ENCODE measurements at regions not wholly inside any gene's neighbourhood (a gene's known extent, or its start where the extent isn't known, plus 50 kb on each side); places are given as distances from the start of the nearest gene placed in this dataset.

DNA sequence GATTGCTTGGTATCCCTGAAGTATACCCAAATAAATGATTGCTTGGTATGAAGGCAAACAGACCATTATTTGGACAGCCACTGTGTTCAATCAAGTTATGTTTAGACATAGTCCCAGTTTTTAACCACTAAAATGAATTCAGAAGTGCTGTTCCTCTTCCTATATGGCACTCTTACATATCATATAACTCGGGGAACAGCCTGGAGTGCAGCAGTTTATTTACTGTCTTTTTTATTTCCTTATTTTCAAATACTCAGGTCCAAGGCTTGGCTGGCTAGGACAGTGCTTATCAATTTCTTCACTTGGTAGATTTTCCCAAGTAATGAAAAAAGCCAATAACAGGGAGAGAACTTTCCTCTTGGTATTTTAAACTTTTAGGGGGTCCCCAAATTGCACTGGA, 58.6 kb upstream of the CCDC112 start:
- no peaks in the 10 kb centered on the region for H3K36me3 ChIP-seq
- H3K27ac ChIP-seq, result no peak overlapping the region
- DNase-seq (ENCODE audit: low spot score in 2 of 2), result no peak
- peaks cover 0 to 15% (median 0%) of the 10 kb centered on the region in 4 donors for H3K9me3 ChIP-seq
- H3K4me3 ChIP-seq, result no peak overlapping the region
- TF ChIP-seq, protein P1, sequence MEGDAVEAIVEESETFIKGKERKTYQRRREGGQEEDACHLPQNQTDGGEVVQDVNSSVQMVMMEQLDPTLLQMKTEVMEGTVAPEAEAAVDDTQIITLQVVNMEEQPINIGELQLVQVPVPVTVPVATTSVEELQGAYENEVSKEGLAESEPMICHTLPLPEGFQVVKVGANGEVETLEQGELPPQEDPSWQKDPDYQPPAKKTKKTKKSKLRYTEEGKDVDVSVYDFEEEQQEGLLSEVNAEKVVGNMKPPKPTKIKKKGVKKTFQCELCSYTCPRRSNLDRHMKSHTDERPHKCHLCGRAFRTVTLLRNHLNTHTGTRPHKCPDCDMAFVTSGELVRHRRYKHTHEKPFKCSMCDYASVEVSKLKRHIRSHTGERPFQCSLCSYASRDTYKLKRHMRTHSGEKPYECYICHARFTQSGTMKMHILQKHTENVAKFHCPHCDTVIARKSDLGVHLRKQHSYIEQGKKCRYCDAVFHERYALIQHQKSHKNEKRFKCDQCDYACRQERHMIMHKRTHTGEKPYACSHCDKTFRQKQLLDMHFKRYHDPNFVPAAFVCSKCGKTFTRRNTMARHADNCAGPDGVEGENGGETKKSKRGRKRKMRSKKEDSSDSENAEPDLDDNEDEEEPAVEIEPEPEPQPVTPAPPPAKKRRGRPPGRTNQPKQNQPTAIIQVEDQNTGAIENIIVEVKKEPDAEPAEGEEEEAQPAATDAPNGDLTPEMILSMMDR (IDR thresholded peaks at IDR 0.05), result no peak
- no peak for TF ChIP-seq POLR2A (IDR thresholded peaks at IDR 0.05)
- TF ChIP-seq EP300 (IDR thresholded peaks at IDR 0.05), result no peak
- no peaks in the 10 kb centered on the region for H3K27me3 ChIP-seq
- WGBS, 2 donors, result 87% methylated on average over 1 of the region's 1 CpG
- no peaks in the 10 kb centered on the region for H3K4me1 ChIP-seq

DNA sequence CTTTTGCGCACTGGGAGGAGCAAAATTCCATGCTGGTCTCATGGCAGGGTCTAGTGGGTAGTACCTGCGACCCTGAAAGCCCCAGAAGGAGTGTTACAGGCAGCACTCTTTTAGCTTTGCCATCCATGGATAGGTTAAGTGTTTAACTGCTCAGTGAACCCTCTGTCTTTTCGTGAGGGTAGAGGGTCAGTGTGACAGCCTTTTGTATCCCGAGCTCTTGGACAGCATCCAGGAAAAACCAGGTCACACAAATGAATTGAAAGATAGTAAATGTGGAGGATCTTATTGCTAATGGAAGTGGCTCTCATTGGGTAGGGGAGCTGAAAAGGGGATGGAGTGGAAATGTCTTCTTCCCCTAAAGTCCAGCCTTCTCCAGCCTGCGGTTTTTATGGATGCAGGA, 57.8 kb upstream of the CCDC112 start:
- Histone ChIP-seq H3K9me3 (peaks cover 0 to 15% (median 0%) of the 10 kb centered on the region in 4 donors), H3K4me3 (no peak overlapping the region), H3K27ac (no peak overlapping the region), H3K27me3 (no peaks in the 10 kb centered on the region), H3K36me3 (no peaks in the 10 kb centered on the region), H3K4me1 (peaks cover 0 to 8% (median 0%) of the 10 kb centered on the region in 4 donors)
- TF ChIP-seq, protein P1 (IDR thresholded peaks at IDR 0.05), result no peak
- TF ChIP-seq POLR2A (IDR thresholded peaks at IDR 0.05), result no peak
- no peak for TF ChIP-seq EP300 (IDR thresholded peaks at IDR 0.05)
- WGBS, 2 donors, result 46 to 49% methylated on average over 5 of the region's 5 CpGs
- DNase-seq (ENCODE audit: low spot score in 2 of 2), result no peak

DNA sequence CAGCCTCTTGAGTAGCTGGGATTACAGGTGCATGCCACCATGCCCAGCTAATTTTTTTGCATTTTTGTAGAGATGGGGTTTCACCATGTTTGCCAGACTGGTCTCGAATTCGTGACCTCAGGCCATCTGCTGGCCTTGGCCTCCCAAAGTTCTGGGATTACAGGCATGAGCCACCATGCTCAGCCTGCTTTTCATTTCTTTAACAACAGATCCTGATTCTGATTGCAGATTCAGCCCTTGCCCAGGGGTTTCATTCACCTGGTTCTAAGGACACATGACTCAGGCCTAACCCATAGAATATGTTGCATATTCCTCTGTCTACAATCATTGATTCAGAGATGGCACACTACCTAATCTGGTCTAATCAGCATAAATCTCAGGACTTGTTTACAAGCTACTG, 56.1 kb upstream of the CCDC112 start:
- H3K36me3 ChIP-seq, result no peaks in the 10 kb centered on the region
- peaks cover 0 to 16% (median 0%) of the 10 kb centered on the region in 4 donors for H3K4me1 ChIP-seq
- no peak for DNase-seq (ENCODE audit: low spot score in 2 of 2)
- no peak overlapping the region for H3K4me3 ChIP-seq
- H3K27me3 ChIP-seq, result no peaks in the 10 kb centered on the region
- TF ChIP-seq POLR2A (IDR thresholded peaks at IDR 0.05), result no peak
- TF ChIP-seq EP300 (IDR thresholded peaks at IDR 0.05), result no peak
- TF ChIP-seq, protein P1 (IDR thresholded peaks at IDR 0.05), result no peak
- 88 to 89% methylated on average over 2 of the region's 2 CpGs for WGBS, 2 donors
- no peak overlapping the region for H3K27ac ChIP-seq
- peaks cover 0 to 15% (median 0%) of the 10 kb centered on the region in 4 donors for H3K9me3 ChIP-seq

GRCh38 chr5:115351356-115352195, 55.1 kb upstream of the CCDC112 start:
- H3K4me3 ChIP-seq, result no peak overlapping the region
- no peak overlapping the region for H3K27ac ChIP-seq
- peaks cover 0 to 16% (median 0%) of the 10 kb centered on the region in 4 donors for H3K4me1 ChIP-seq
- peaks cover 0 to 15% (median 0%) of the 10 kb centered on the region in 4 donors for H3K9me3 ChIP-seq
- TF ChIP-seq, protein P1 (IDR thresholded peaks at IDR 0.05), result no peak
- TF ChIP-seq EP300 (IDR thresholded peaks at IDR 0.05), result no peak
- DNase-seq (ENCODE audit: low spot score in 2 of 2), result no peak
- no peaks in the 10 kb centered on the region for H3K36me3 ChIP-seq
- no peaks in the 10 kb centered on the region for H3K27me3 ChIP-seq

DNA sequence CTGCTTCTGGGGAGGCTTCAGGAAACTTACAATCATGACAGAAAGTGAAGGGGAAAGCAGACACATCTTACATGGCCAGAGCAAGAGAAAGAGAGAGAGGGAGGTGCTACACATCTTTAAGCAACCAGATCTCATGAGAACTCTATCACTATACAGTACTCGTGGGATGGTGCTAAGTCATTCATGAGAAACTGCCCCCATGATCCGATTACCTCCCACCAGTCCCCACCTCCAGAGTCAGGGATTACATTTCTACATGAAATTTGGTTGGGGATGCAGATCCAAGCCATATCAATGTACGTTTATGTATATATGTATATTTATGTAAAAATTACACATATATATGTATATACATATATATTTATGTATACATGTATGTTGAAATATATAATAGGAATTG, 54.4 kb upstream of the CCDC112 start:
- H3K4me1 ChIP-seq, result peaks cover 0 to 16% (median 0%) of the 10 kb centered on the region in 4 donors
- H3K9me3 ChIP-seq, result peaks cover 0 to 15% (median 0%) of the 10 kb centered on the region in 4 donors
- H3K27me3 ChIP-seq, result no peaks in the 10 kb centered on the region
- H3K27ac ChIP-seq, result no peak overlapping the region
- no peak overlapping the region for H3K4me3 ChIP-seq
- no peak for DNase-seq (ENCODE audit: low spot score in 2 of 2)
- WGBS, 2 donors, result 72 to 87% methylated on average over 3 of the region's 3 CpGs
- H3K36me3 ChIP-seq, result no peaks in the 10 kb centered on the region
- TF ChIP-seq, protein P1 (IDR thresholded peaks at IDR 0.05), result no peak
